ENCODE measurements at regions not wholly inside any gene's neighbourhood (a gene's known extent, or its start where the extent isn't known, plus 50 kb on each side); places are given as distances from the start of the nearest gene placed in this dataset.

DNA sequence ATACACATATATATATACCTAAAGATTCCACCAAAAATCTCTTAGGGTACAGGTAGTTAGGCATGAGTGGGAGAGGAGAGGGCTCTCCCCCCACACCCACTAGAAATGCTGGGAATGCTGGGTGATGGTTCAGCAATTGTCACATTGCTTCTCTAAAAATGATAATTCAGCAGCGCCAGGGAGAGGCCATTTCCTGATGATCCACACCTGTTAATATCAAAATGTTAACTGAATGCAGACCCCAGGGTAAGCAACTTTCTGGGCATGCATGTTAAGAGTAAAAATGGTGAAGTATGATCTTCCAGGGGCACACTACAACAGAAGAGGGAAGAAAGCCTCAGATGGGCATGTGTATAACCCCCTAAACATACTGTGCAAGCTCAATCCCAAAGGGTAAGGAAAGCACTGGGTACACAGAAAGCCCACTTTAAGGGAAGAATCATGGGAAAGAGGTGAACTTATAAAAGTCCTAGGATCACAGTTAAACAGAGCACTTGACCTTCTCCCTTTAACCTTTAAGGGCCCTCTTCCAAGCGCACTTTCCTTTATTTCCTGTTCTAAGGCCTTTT is 67.6 kb upstream of the GNAZ start:
- TF ChIP-seq MYC (IDR thresholded peaks at IDR 0.05; ENCODE audit: low read depth, low read length) (no peak), POLR2A (IDR thresholded peaks at IDR 0.05; ENCODE audit: extremely low read depth, insufficient read length) (no peak)
- TF ChIP-seq, protein P1, sequence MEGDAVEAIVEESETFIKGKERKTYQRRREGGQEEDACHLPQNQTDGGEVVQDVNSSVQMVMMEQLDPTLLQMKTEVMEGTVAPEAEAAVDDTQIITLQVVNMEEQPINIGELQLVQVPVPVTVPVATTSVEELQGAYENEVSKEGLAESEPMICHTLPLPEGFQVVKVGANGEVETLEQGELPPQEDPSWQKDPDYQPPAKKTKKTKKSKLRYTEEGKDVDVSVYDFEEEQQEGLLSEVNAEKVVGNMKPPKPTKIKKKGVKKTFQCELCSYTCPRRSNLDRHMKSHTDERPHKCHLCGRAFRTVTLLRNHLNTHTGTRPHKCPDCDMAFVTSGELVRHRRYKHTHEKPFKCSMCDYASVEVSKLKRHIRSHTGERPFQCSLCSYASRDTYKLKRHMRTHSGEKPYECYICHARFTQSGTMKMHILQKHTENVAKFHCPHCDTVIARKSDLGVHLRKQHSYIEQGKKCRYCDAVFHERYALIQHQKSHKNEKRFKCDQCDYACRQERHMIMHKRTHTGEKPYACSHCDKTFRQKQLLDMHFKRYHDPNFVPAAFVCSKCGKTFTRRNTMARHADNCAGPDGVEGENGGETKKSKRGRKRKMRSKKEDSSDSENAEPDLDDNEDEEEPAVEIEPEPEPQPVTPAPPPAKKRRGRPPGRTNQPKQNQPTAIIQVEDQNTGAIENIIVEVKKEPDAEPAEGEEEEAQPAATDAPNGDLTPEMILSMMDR (IDR thresholded peaks at IDR 0.05; ENCODE audit: low read depth, low read length) = no peak
- TF ChIP-seq, protein P2, sequence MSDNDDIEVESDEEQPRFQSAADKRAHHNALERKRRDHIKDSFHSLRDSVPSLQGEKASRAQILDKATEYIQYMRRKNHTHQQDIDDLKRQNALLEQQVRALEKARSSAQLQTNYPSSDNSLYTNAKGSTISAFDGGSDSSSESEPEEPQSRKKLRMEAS (IDR thresholded peaks at IDR 0.05; ENCODE audit: low read depth, low read length) = no peak
- H3K4me3 ChIP-seq (ENCODE audit: low read depth, low read length) = no peak overlapping the region
- no peak for DNase-seq (ENCODE audit: low read depth)

DNA sequence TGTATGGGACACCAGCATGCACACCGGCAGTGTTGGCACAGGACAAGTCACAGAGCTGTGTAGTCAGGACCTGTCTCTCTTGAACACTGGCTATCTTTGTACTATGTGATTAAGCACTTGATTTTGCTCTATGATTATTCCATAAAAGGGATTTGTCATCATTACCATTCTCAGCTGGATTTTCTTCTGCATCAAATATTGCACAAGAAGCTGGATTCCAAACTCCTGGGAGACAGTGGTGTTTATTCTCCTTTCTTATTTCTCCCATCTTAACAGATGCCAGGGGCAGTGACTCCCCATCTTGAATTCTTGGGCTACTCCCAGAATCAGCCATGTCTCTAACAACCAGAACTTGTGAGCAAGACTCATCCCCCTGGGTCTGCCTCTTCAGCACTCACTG is 62.5 kb upstream of the GNAZ start:
- no peak for TF ChIP-seq POLR2A (IDR thresholded peaks at IDR 0.05; ENCODE audit: extremely low read depth, insufficient read length)
- TF ChIP-seq MYC (IDR thresholded peaks at IDR 0.05; ENCODE audit: low read depth, low read length) = no peak
- TF ChIP-seq, protein P2 (IDR thresholded peaks at IDR 0.05; ENCODE audit: low read depth, low read length) = no peak
- TF ChIP-seq, protein P1 (IDR thresholded peaks at IDR 0.05; ENCODE audit: low read depth, low read length) = no peak
- H3K4me3 ChIP-seq (ENCODE audit: low read depth, low read length) = no peak overlapping the region
- DNase-seq (ENCODE audit: low read depth) = no peak

DNA sequence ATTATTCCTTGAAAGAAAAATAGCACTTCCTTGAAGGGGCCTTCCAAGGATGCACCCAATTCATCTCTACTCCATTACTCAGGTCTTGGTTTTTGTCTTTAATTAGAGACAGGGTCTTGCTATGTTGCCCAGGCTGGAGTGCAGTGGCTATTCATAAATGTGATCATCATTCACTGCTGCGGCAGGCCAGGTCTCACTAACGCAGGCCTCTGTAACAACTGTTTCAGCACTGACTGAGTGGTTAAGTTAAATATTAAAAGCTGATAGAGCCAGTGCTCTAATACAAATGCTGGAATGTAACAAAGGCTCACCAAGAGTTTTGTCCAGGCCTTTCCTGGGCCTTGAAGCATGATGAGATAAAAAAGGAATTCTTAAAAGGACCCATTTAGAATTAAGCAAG is 61.4 kb upstream of the GNAZ start:
- no peak for DNase-seq (ENCODE audit: low read depth)
- TF ChIP-seq, protein P2 (IDR thresholded peaks at IDR 0.05; ENCODE audit: low read depth, low read length) = no peak
- TF ChIP-seq, protein P1 (IDR thresholded peaks at IDR 0.05; ENCODE audit: low read depth, low read length) = no peak
- no peak for TF ChIP-seq POLR2A (IDR thresholded peaks at IDR 0.05; ENCODE audit: extremely low read depth, insufficient read length)
- no peak for TF ChIP-seq MYC (IDR thresholded peaks at IDR 0.05; ENCODE audit: low read depth, low read length)
- no peak overlapping the region for H3K4me3 ChIP-seq (ENCODE audit: low read depth, low read length)
